ENCODE measurements at regions not wholly inside any gene's neighbourhood (a gene's known extent, or its start where the extent isn't known, plus 50 kb on each side); places are given as distances from the start of the nearest gene placed in this dataset.
"Not testable (repeated sequence)": the region's sequence is repeated elsewhere in the genome, so short reads cannot be mapped to it uniquely, and the experiment has no call there.

GRCh38 chr7:119515214-119515613 is 757.8 kb upstream of the KCND2 start:
- no peak for FAIRE-seq
- DNase-seq (ENCODE audit: insufficient read length, low spot score) = no peak

- DNase-seq (ENCODE audit: insufficient read length, low spot score) = no peak
Measured at GRCh38 chr7:119515962-119516361, 757.0 kb upstream of the KCND2 start.

DNA sequence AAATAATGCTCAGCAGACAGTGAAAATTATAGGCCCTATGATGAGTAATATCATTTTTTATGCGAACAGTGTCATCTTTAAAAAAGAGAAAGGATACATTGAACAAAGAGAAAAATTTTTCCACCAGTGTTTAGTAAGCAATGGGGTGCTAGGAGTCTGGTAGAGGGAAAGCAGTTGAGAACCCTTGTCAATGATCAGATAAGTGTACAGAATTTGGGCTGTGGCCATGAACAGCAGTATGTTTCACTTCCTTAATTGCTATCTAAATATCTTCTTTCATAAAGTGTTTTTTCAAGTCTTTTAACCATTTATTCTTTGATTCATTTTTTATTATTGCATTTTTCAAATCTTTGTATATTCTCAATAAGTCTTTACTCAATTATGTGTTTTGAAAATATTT is 750.7 kb upstream of the KCND2 start:
- DNase-seq (ENCODE audit: insufficient read length, low spot score) (no peak), FAIRE-seq (no peak)

More at GRCh38 chr7:119515962-119516361, 757.0 kb upstream of the KCND2 start:
- no peak for FAIRE-seq

GRCh38 chr7:119522698-119523097 is 750.3 kb upstream of the KCND2 start:
- DNase-seq (ENCODE audit: insufficient read length, low spot score) = no peak
- FAIRE-seq = no peak

DNA sequence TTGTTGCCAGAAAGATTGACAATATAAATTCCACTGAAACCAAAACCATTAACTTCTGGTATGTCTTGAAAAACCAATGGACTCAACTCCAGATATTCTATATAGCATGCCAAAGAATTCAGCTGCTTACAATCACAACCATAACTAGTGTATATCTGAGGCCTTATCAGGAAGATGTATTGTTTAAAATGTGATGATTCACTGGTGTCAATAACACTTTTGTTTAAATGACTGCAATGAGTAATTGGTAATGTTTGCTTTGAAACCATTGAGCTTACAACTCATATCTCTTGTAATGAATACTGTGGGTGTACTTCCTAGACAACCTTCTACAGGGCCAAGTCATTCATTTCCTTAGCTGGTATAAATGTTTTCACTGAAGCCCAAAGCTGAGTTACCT is 727.9 kb upstream of the KCND2 start:
- no peak for DNase-seq (ENCODE audit: insufficient read length, low spot score)
- no peak for FAIRE-seq

GRCh38 chr7:119555788-119556187 is 717.2 kb upstream of the KCND2 start:
- DNase-seq (ENCODE audit: insufficient read length, low spot score) (no peak), FAIRE-seq (no peak)

GRCh38 chr7:119556436-119556835 is 716.5 kb upstream of the KCND2 start:
- no peak for DNase-seq (ENCODE audit: insufficient read length, low spot score)
- FAIRE-seq = no peak

DNA sequence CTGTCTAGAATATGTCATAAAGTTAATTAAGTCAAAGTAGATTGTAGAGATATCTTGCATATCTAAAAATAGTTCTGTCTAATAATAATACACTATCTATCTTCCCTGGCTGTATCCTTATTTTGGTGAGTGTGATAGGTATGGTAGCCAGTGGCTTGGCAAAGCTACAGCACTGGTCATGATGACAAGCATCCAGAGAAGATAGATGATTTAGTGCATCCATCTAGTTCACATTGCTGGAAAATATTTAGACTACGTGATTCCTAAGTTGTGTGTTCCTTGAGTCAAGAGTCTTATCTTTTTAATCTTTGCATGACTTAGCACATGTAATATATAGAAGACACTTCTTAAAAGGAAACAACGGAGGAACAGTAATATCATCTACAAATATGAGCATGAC is 711.2 kb upstream of the KCND2 start:
- DNase-seq (ENCODE audit: insufficient read length, low spot score) = no peak
- no peak for FAIRE-seq

DNA sequence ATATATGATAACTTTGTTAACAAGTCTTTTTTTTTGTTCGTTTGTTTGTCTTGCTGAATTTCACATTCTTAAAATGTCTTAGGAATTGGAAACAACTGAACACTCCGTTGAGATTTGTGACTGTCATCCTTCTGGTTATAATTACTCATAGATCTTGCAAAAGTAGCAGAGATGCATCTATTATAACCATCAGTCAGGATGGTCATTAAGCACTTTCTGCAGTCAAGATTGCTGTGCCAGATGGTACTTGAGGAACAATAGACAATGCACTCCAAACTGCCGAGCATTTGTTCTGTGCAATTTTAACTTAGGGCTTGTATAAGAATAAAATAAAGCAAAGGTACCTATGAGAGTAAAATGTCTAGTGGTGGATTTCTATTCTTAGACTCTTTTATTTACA is 710.1 kb upstream of the KCND2 start:
- FAIRE-seq = no peak
- DNase-seq (ENCODE audit: insufficient read length, low spot score) = no peak

GRCh38 chr7:119571666-119572065 is 701.3 kb upstream of the KCND2 start:
- no peak for DNase-seq (ENCODE audit: insufficient read length, low spot score)
- no peak for FAIRE-seq

DNA sequence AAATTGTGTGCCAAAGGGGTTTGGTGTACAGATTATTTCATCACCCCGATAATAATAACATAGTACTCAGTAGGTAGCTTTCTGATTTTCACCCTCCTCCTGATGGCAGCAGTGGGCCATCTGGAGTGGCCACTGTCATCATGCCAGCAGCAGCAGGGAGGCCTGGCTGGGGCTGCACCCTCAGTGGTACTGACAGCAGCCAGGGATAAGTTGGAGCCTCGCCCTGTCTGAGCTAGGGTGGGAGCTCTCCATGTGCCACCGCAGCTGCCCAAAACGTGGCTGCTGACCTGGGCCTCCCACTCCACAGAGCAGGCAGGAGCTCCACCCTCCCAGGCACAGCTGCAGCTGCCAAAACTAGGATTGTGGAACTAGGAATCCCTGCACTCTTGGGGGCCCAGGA is 700.8 kb upstream of the KCND2 start:
- no peak for FAIRE-seq

DNA sequence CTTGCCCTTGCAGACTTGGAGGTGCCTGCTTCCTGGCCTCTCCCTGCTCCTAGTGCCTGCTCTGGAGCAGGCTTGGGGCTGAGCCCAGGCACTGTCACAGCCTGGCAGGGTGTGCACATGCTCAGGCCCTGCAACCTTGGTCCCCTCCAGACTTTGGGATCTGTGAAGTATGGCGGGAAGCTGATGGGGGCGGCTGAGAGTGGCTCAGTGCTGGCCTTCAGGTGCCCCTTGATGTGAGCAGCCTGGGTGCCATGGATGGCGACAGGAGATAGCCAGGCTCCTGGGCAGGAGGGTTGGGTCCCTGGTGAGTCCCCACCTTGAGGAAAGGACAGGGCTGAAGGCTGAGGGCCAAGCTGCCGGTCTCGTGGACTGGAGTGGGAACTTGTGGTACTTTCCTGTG is 700.4 kb upstream of the KCND2 start:
- FAIRE-seq = no peak
- no peak for DNase-seq (ENCODE audit: insufficient read length, low spot score)

More for the DNA sequence above, 700.8 kb upstream of the KCND2 start:
- no peak for DNase-seq (ENCODE audit: insufficient read length, low spot score)

- FAIRE-seq (no peak), DNase-seq (ENCODE audit: insufficient read length, low spot score) (no peak)
Measured at GRCh38 chr7:119578116-119578515, 694.9 kb upstream of the KCND2 start.

DNA sequence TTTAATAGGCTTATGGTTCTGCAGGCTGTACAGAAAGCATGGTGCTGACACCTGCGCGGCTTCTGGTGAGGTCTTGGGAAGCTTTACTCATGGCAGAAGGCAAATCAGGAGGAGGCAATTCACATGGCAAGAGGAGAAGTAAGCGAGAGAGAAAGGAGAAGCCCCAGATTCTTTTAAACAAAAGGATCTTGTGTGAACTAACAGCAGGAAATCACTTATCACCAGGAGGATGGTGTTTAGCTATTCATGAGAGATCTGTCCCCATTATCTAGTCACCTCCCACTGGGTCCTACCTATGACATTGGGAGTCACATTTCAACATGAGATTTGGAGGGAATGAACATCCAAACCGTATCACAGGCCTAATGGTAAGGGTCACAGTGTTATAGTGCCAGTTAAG is 678.0 kb upstream of the KCND2 start:
- FAIRE-seq = no peak
- no peak for DNase-seq (ENCODE audit: insufficient read length, low spot score)

DNA sequence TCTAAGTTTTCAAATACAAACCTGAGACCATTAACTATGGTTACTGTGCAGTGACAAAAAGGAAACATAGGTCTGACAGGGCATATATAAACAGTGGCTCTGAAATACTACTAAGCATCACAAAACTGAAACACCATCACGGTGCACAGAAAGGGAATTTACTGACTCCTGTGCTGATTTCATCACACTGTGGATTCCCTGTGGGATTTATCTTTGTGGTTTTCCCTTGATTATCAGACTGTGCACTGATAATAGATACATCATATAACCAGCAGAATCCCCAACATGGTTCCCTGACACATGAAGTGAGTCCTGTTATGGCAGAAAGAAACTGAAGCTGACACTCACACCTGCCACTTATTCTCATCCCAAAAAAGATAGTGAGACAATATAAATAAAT is 676.3 kb upstream of the KCND2 start:
- DNase-seq (ENCODE audit: insufficient read length, low spot score) (no peak), FAIRE-seq (no peak)

DNA sequence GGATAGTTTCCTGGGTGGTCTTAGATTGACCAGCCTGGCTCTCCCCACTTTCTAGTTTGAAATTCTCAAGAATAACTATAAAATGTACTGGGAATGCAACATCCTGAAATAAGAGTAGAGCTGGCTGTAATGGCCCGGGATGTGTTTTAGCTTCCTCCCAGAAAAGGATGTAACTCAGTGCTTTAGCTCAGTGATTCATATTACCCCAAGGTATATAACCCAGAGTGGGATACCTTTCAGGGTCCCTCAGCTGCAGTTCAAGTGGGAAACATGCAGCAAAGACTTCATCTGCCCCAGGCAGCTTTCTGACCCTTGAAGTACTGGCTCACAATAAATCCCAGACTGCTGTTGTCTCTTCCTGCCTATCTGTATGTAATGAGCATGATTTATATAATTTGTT is 666.7 kb upstream of the KCND2 start:
- FAIRE-seq (no peak), DNase-seq (ENCODE audit: insufficient read length, low spot score) (no peak)

- FAIRE-seq (no peak), DNase-seq (ENCODE audit: insufficient read length, low spot score) (no peak)
Measured at GRCh38 chr7:119620769-119621168, 652.2 kb upstream of the KCND2 start.

GRCh38 chr7:119623427-119623826 is 649.5 kb upstream of the KCND2 start:
- no peak for FAIRE-seq

DNA sequence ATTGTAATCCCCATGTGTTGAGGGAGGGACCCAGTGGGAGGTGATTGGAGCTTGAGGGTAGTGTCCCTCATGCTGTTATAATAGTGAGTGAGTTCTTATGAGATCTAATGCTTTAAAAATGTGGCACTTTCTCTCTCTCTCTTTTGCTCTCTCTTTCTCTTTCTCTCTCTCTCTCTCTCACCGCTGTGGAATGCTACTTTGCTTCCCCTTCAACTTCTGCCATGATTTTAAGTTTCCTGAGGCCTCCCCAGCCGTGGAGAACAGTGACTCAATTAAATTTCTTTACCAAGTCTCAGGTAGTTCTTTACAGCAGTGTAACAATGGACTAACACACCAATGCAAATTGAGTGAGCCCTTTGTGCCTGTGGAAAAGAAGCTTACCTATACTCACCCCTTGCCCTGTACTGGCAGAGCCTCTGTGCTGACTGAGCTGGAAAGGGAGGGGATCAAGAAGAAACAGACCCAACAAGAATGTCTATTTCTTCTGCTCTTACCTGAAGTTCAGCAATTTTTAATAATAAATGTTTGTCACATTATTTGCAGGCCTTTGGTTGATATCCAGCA is 642.5 kb upstream of the KCND2 start:
- FAIRE-seq (no peak), DNase-seq (ENCODE audit: insufficient read length, low spot score) (no peak)

More at GRCh38 chr7:119623427-119623826, 649.5 kb upstream of the KCND2 start:
- DNase-seq (ENCODE audit: insufficient read length, low spot score) = no peak

GRCh38 chr7:119633812-119634211 is 639.2 kb upstream of the KCND2 start:
- not testable (repeated sequence) for DNase-seq (ENCODE audit: insufficient read length, low spot score); FAIRE-seq

GRCh38 chr7:119640326-119640725 is 632.6 kb upstream of the KCND2 start:
- FAIRE-seq = no peak
- no peak for DNase-seq (ENCODE audit: insufficient read length, low spot score)

- DNase-seq (ENCODE audit: insufficient read length, low spot score) (no peak), FAIRE-seq (no peak)
Measured at GRCh38 chr7:119640861-119641260, 632.1 kb upstream of the KCND2 start.

GRCh38 chr7:119643558-119643957 is 629.4 kb upstream of the KCND2 start:
- no peak for DNase-seq (ENCODE audit: insufficient read length, low spot score)
- no peak for FAIRE-seq
